ENCODE measurements at regions not wholly inside any gene's neighbourhood (a gene's known extent, or its start where the extent isn't known, plus 50 kb on each side); places are given as distances from the start of the nearest gene placed in this dataset.

DNA sequence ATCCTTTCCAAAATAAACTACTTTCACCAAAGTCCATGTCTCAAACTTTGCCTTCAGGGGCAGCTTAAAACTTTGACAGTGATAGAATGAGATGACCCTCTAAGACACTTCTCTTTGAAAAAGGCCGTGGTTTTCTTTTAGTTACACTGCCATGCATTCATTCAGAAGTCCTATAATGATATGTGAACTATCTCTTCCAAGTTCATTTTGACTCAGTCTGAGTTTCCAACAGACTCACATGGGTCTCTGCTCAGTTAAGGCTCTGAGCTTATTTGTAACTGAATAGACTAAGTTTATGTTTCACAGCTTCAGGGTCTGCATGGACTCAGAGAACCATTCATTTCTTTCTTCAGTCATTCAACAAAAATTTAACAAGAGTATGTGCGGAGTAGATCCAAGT is 208.9 kb upstream of the PRSS1 start (continued):
- TF ChIP-seq, protein P1, sequence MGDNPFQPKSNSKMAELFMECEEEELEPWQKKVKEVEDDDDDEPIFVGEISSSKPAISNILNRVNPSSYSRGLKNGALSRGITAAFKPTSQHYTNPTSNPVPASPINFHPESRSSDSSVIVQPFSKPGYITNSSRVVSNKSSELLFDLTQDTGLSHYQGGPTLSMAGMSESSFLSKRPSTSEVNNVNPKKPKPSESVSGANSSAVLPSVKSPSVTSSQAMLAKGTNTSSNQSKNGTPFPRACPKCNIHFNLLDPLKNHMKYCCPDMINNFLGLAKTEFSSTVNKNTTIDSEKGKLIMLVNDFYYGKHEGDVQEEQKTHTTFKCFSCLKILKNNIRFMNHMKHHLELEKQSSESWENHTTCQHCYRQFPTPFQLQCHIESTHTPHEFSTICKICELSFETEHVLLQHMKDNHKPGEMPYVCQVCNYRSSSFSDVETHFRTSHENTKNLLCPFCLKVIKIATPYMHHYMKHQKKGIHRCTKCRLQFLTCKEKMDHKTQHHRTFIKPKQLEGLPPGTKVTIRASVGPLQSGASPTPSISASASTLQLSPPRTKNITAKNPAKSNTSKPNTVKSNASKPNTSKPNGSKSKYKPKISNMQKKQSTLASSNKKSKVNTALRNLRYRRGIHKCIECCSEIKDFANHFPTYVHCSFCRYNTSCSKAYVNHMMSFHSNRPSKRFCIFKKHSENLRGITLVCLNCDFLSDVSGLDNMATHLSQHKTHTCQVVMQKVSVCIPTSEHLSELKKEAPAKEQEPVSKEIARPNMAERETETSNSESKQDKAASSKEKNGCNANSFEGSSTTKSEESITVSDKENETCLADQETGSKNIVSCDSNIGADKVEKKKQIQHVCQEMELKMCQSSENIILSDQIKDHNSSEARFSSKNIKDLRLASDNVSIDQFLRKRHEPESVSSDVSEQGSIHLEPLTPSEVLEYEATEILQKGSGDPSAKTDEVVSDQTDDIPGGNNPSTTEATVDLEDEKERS (CRISPR knock-in tag; IDR thresholded peaks at IDR 0.05), result no peak
- TF ChIP-seq CEBPB (IDR thresholded peaks at IDR 0.05; ENCODE audit: borderline replicate concordance, low read depth, low read length), result no peak
- TF ChIP-seq HES4 (CRISPR knock-in tag; IDR thresholded peaks at IDR 0.05; ENCODE audit: borderline replicate concordance), result no peak

DNA sequence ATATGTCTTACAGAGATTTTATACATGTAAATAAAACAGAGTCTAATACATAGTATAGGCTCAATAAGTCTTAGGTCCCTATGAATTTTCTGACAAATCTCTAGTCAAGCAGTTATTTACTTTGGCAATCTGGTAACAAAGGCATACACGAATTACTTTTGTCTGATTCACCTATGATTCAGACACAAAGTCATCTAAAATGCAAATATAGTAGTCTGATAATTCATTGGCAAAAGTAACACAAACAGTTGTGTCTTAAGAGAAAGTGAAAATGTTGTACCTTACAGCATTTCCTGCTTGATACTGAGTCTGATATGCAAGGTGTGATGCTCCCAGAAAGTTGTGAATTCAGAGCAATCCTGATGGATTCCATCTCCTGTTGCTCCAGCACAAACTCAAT is 209.4 kb upstream of the PRSS1 start:
- ATAC-seq, result no peak
- Histone ChIP-seq H3K4me3 (replicated peaks in 1 of 3; ENCODE audit: insufficient read depth in 1 of 3, low read depth in 2 of 3, low read length in 3 of 3) (no peak overlapping the region), H3K27ac (ENCODE audit: extremely low read length, insufficient read depth, low read length) (no peak overlapping the region), H3K79me2 (ENCODE audit: insufficient read depth, low read length) (no peaks in the 10 kb centered on the region), H3K9ac (ENCODE audit: insufficient read depth, low read depth, low read length) (no peak overlapping the region), H4K20me1 (ENCODE audit: insufficient read depth, low read length) (no peaks in the 10 kb centered on the region), H2AFZ (ENCODE audit: low read length) (no peak overlapping the region), H3K27me3 (ENCODE audit: control insufficient read depth in 1 of 2, insufficient read depth in 2 of 2, low read length in 2 of 2) (no peaks in the 10 kb centered on the region), H3K4me2 (ENCODE audit: low read depth, low read length) (no peak overlapping the region), H3K9me3 (ENCODE audit: low read length) (no peaks in the 10 kb centered on the region), H3K36me3 (replicated peaks in 1 of 2; ENCODE audit: control insufficient read depth in 1 of 2, insufficient read depth in 2 of 2, low read length in 2 of 2) (no peaks in the 10 kb centered on the region), H3K4me1 (ENCODE audit: insufficient read depth, low read length) (no peaks in the 10 kb centered on the region)
- POLR2A ChIA-PET, result no interaction called here
- CTCF ChIA-PET (ENCODE audit: low intra/inter-chr PET ratio, low total read pairs), result no interaction called here
- in situ Hi-C loops (cut with HindIII; ENCODE audit: extremely low pct_ligation_motif_present, low pct_unique_long_range_greater_than_20kb) (no loop called here), intact Hi-C loops (cut with micrococcal nuclease; ENCODE audit: unreplicated experiment) (no loop called here)
- no peak for DNase-seq (ENCODE audit: low spot score)
- BruUV-seq (replicated peaks), result no TSS peak
- WGBS (ENCODE audit: low lambda C conversion rate), result 0% methylated on average over 1 of the region's 1 CpG
- no peak for FAIRE-seq
- TF ChIP-seq IRX3 (CRISPR knock-in tag; IDR thresholded peaks at IDR 0.05; ENCODE audit: borderline replicate concordance, low read depth), result no peak
- TF ChIP-seq, protein P2, sequence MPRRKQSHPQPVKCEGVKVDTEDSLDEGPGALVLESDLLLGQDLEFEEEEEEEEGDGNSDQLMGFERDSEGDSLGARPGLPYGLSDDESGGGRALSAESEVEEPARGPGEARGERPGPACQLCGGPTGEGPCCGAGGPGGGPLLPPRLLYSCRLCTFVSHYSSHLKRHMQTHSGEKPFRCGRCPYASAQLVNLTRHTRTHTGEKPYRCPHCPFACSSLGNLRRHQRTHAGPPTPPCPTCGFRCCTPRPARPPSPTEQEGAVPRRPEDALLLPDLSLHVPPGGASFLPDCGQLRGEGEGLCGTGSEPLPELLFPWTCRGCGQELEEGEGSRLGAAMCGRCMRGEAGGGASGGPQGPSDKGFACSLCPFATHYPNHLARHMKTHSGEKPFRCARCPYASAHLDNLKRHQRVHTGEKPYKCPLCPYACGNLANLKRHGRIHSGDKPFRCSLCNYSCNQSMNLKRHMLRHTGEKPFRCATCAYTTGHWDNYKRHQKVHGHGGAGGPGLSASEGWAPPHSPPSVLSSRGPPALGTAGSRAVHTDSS (CRISPR knock-in tag; conservative IDR thresholded peaks at IDR 0.05), result no peak
- no peak for TF ChIP-seq ZNF232 (CRISPR knock-in tag; IDR thresholded peaks at IDR 0.05; ENCODE audit: borderline replicate concordance)
- TF ChIP-seq ZNF883 (CRISPR knock-in tag; IDR thresholded peaks at IDR 0.05; ENCODE audit: not compliant biosample characterization), result no peak
- TF ChIP-seq SIN3A (IDR thresholded peaks at IDR 0.05; ENCODE audit: borderline replicate concordance, low read depth, low read length), result no peak
- TF ChIP-seq, protein P3, sequence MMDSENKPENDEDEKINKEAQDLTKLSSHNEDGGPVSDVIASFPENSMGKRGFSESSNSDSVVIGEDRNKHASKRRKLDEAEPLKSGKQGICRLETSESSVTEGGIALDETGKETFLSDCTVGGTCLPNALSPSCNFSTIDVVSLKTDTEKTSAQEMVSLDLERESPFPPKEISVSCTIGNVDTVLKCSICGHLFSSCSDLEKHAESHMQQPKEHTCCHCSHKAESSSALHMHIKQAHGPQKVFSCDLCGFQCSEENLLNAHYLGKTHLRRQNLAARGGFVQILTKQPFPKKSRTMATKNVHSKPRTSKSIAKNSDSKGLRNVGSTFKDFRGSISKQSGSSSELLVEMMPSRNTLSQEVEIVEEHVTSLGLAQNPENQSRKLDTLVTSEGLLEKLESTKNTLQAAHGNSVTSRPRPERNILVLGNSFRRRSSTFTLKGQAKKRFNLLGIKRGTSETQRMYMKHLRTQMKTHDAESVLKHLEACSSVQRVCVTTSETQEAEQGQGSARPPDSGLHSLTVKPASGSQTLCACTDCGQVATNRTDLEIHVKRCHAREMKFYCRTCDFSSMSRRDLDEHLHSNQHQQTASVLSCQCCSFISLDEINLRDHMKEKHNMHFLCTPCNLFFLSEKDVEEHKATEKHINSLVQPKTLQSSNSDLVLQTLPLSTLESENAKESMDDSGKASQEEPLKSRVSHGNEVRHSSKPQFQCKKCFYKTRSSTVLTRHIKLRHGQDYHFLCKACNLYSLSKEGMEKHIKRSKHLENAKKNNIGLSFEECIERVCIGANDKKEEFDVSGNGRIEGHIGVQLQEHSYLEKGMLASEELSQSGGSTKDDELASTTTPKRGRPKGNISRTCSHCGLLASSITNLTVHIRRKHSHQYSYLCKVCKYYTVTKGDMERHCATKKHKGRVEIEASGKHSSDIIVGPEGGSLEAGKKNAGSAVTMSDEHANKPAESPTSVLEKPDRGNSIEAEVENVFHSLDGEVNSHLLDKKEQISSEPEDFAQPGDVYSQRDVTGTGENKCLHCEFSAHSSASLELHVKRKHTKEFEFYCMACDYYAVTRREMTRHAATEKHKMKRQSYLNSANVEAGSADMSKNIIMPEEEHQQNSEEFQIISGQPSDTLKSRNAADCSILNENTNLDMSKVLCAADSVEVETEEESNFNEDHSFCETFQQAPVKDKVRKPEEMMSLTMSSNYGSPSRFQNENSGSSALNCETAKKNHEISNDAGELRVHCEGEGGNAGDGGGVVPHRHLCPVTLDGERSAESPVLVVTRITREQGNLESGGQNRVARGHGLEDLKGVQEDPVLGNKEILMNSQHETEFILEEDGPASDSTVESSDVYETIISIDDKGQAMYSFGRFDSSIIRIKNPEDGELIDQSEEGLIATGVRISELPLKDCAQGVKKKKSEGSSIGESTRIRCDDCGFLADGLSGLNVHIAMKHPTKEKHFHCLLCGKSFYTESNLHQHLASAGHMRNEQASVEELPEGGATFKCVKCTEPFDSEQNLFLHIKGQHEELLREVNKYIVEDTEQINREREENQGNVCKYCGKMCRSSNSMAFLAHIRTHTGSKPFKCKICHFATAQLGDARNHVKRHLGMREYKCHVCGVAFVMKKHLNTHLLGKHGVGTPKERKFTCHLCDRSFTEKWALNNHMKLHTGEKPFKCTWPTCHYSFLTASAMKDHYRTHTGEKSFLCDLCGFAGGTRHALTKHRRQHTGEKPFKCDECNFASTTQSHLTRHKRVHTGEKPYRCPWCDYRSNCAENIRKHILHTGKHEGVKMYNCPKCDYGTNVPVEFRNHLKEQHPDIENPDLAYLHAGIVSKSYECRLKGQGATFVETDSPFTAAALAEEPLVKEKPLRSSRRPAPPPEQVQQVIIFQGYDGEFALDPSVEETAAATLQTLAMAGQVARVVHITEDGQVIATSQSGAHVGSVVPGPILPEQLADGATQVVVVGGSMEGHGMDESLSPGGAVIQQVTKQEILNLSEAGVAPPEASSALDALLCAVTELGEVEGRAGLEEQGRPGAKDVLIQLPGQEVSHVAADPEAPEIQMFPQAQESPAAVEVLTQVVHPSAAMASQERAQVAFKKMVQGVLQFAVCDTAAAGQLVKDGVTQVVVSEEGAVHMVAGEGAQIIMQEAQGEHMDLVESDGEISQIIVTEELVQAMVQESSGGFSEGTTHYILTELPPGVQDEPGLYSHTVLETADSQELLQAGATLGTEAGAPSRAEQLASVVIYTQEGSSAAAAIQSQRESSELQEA (CRISPR knock-in tag; IDR thresholded peaks at IDR 0.05; ENCODE audit: not compliant biosample characterization), result no peak
- no peak for TF ChIP-seq ZNF629 (CRISPR knock-in tag; conservative IDR thresholded peaks at IDR 0.05)
